ENCODE measurements at regions not wholly inside any gene's neighbourhood (a gene's known extent, or its start where the extent isn't known, plus 50 kb on each side); places are given as distances from the start of the nearest gene placed in this dataset.

DNA sequence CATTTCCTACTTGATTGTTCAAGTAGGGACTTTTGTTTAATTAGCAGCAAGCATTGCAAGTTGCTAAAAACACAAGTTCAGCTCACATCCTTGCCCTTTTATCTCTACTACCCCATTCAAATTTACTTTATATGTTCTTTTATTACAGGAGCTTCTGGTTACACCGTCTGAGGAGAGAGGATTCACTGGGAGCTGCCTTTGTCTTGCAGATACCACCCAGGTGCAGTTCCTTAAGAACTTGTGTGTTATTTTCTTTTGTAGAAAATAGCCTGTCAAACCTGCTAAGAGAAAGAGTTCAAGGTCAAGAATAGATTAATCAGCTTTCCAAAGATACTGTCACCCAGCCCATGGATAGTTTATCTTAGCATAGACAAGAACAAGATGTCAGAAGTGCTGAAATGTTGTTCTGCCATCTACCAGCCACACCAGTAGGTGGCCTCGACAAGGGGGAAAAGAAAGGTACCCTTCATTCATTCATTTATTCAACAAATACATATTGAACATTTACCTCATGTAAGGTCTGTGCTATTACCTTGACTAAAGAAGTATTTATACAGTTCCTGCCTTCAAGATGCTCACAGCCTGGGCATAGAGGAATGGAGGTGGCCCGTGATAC is 750.3 kb downstream of the MAT2B start:
- no peak for TF ChIP-seq CTCF (IDR thresholded peaks at IDR 0.05; ENCODE audit: low read depth, low read length)
- DNase-seq (ENCODE audit: extremely low read depth, low read depth) = no peak

- no peak for TF ChIP-seq CTCF (IDR thresholded peaks at IDR 0.05; ENCODE audit: low read depth, low read length)
- DNase-seq (ENCODE audit: extremely low read depth, low read depth) = no peak
Measured at GRCh38 chr5:164256351-164256750, 750.9 kb downstream of the MAT2B start.

- TF ChIP-seq CTCF (IDR thresholded peaks at IDR 0.05; ENCODE audit: low read depth, low read length) = no peak
- DNase-seq (ENCODE audit: extremely low read depth, low read depth) = no peak
Measured at GRCh38 chr5:164256954-164257353, 751.5 kb downstream of the MAT2B start.

- DNase-seq (ENCODE audit: extremely low read depth, low read depth) = no peak
- no peak for TF ChIP-seq CTCF (IDR thresholded peaks at IDR 0.05; ENCODE audit: low read depth, low read length)
Measured at GRCh38 chr5:164265566-164265965, 760.1 kb downstream of the MAT2B start.

DNA sequence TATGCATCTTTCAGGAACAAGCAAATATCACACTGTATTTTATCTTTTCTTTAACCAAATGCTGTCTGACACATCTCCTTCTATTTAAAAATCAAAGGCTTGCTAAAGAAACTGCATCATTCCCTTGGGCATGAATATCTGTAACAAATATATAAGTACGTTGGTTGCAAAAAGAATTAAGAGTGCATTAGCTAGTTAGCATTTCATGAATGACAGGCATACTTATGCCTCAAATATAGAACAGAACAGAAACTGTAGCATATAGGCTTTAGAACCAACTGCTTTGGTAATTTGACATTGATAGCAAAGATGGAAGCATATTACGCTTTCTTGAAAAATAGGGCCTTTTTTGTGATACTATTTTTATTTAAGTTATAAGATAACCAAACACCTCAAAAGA is 761.2 kb downstream of the MAT2B start:
- no peak for DNase-seq (ENCODE audit: extremely low read depth, low read depth)

DNA sequence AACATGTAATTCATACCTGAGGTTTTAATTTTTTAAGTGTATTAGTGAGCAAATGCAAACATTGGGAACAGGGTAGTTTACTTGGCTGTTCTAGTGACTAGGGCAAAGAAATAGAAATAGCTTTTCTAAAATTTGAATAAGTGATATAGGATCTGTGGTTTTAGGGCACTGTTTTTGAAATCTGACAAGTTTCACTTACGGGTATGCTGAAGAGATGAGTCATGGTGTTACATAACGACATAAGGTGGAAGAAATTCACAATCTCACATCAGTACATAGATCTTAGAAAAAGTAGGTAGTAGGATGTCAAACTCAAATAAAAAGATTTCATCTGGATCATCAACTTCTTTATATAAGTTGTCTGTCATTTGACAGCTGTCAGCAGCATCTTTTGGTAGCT is 772.3 kb downstream of the MAT2B start:
- no peak for TF ChIP-seq CTCF (IDR thresholded peaks at IDR 0.05; ENCODE audit: low read depth, low read length)
- DNase-seq (ENCODE audit: extremely low read depth, low read depth) = no peak

More for the DNA sequence above, 761.2 kb downstream of the MAT2B start:
- TF ChIP-seq CTCF (IDR thresholded peaks at IDR 0.05; ENCODE audit: low read depth, low read length) = no peak

DNA sequence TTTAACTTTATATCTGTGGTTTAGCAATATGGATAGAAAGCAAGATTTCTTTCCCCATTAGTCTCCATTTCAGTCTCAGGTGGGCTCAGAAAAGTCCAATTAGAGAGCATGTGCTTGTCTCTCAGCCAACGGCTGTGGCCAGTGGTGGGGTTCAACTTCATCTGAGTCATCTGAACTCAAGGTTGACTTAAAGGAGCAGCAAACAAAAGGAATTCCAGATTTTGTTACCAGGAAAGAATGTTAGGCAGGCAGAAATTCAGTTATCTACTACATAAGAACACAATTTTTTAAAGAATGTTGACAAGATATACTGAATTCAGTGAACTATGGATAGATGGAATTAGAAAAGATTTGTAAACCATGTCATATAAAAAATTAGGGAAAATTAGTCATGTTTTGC is 784.1 kb downstream of the MAT2B start:
- DNase-seq (ENCODE audit: extremely low read depth, low read depth) = no peak
- TF ChIP-seq CTCF (IDR thresholded peaks at IDR 0.05; ENCODE audit: low read depth, low read length) = no peak
